ENCODE measurements at regions not wholly inside any gene's neighbourhood (a gene's known extent, or its start where the extent isn't known, plus 50 kb on each side); places are given as distances from the start of the nearest gene placed in this dataset.
A peak's percentile ranks its signal among the peaks of the same experiment; 100 is the strongest.
"Not testable (repeated sequence)": the region's sequence is repeated elsewhere in the genome, so short reads cannot be mapped to it uniquely, and the experiment has no call there.

- no peak for TF ChIP-seq CTCF (IDR thresholded peaks at IDR 0.05; ENCODE audit: low read depth, low read length)
- peak in 1 of 2 donors; percentile 9 for DNase-seq (ENCODE audit: low read depth in 2 of 2)
- H3K4me3 ChIP-seq (replicated peaks in 1 of 2; ENCODE audit: low read depth in 2 of 2, low read length in 2 of 2) = no peak overlapping the region
These were observed 308.5 kb upstream of the MAGI2 start for GRCh38 chr7:79761876-79762429.

GRCh38 chr7:79750941-79751340 is 297.5 kb upstream of the MAGI2 start:
- not testable (repeated sequence) for H3K4me3 ChIP-seq (replicated peaks in 1 of 2; ENCODE audit: low read depth in 2 of 2, low read length in 2 of 2); DNase-seq (ENCODE audit: low read depth in 2 of 2)

DNA sequence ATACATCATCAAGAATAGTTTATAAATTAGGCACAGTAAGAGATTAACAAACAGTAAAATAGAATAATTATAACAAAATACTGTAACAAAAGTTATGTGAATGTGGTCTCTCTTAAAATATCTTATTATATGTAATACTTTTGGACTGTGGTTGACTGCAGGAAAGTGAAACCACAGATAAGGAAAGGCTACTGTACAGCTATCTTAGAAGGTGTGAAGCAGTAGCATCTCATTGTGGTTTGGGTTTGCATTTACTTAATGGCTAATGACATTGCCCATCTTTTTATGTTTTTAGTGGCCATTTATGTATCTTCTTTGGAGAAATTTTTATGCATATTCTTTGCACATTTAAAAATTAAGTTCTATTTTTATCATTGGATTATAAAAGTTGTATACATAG is 296.4 kb upstream of the MAGI2 start:
- DNase-seq (ENCODE audit: low read depth in 2 of 2) = no peak
- TF ChIP-seq CTCF (IDR thresholded peaks at IDR 0.05; ENCODE audit: low read depth, low read length) = no peak
- no peak overlapping the region for H3K4me3 ChIP-seq (replicated peaks in 1 of 2; ENCODE audit: low read depth in 2 of 2, low read length in 2 of 2)

DNA sequence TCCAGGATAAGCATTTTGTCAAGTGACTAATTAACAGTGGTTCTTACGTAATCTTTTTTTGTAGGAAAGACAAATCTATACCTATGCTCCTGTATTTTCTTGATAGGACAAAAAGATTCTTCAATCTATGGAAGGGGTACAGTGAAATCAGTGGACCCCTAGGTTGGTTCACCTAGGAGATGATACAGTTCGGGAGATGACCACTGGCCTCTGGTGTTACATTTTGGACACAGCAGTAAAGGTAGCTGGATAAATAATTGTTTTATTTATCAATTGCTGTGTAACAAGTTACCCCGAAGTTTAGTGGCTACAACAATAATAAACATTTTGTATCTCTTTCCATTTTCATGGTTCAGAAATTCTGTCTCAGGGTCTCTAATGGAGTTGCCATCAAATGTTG is 288.2 kb upstream of the MAGI2 start:
- TF ChIP-seq CTCF (IDR thresholded peaks at IDR 0.05; ENCODE audit: low read depth, low read length) = peak; percentile 34
- no peak overlapping the region for H3K4me3 ChIP-seq (replicated peaks in 1 of 2; ENCODE audit: low read depth in 2 of 2, low read length in 2 of 2)
- peak; percentile 5 to 33 for DNase-seq (ENCODE audit: low read depth in 2 of 2)

DNA sequence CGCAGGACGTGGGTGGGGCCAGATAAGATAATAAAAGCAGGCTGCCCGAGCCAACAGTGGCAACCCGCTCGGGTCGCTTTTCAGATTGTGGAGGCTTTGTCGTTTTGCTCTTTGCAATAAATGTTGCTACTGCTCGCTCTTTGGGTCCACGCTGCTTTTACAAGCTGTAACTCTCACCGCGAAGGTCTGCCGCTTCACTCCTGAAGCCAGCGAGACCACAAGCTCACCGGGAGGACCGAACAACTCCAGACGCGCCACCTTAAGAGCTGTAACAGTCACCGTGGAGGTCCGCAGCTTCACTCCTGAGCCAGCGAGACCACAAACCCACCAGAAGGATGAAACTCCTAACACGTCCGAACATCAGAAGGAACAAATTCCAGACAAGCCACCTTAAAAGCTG is 286.6 kb upstream of the MAGI2 start:
- no peak for TF ChIP-seq CTCF (IDR thresholded peaks at IDR 0.05; ENCODE audit: low read depth, low read length)
- DNase-seq (ENCODE audit: low read depth in 2 of 2) = no peak
- no peak overlapping the region for H3K4me3 ChIP-seq (replicated peaks in 1 of 2; ENCODE audit: low read depth in 2 of 2, low read length in 2 of 2)

DNA sequence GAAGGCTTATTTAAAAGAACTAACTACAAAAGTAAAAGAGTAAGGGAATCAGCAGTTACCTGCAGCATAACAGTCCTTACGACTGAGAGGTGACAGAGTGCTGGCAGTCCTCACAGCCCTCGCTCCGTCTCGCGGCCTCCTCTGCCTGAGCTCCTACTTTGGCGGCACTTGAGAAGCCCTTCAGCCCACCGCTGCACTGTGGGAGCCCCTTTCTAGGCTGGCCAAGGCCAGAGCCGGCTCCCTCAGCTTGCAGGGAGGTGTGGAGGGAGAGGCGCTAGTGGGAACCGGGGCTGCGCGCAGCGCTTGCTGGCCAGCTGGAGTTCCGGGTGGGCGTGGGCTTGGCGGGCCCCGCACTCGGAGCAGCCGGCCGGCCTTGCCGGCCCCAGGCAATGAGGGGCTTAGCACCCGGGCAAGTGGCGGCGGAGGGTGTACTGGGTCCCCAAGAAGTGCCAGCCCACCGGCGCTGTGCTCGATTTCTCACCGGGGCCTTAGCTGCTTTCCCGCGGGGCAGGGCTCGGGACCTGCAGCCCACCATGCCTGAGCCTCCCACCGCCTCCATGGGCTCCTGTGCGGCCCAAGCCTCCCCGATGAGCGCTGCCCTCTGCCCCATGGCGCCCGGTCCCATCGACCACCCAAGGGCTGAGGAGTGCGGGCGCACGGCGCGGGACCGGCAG is 285.7 kb upstream of the MAGI2 start:
- not testable (repeated sequence) for DNase-seq (ENCODE audit: low read depth in 2 of 2); H3K4me3 ChIP-seq (replicated peaks in 1 of 2; ENCODE audit: low read depth in 2 of 2, low read length in 2 of 2)

DNA sequence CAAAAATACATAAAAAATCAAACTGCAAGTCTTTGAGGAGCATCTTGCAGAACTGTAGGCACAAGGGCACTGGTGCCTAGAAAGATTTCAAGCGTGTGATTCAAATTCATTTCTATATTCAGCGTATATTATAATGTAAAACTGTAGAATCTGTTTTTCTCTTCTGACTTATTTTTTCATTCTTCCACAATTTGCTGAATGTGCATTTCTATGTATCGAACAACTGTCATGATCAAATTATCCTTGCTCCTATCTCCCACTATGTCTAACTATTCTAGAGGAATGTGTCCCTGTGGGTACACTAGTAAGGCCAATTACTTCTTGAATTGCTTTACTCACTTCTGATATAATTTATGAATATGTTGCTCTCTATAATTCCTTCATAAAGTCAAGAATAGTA is 283.0 kb upstream of the MAGI2 start:
- no peak for DNase-seq (ENCODE audit: low read depth in 2 of 2)
- TF ChIP-seq CTCF (IDR thresholded peaks at IDR 0.05; ENCODE audit: low read depth, low read length) = no peak
- H3K4me3 ChIP-seq (replicated peaks in 1 of 2; ENCODE audit: low read depth in 2 of 2, low read length in 2 of 2) = no peak overlapping the region

- no peak for TF ChIP-seq CTCF (IDR thresholded peaks at IDR 0.05; ENCODE audit: low read depth, low read length)
- DNase-seq (ENCODE audit: low read depth in 2 of 2) = no peak
- no peak overlapping the region for H3K4me3 ChIP-seq (replicated peaks in 1 of 2; ENCODE audit: low read depth in 2 of 2, low read length in 2 of 2)
These were observed 281.5 kb upstream of the MAGI2 start for GRCh38 chr7:79735012-79735411.

Measured in cardiac fibroblast (primary cell).